ENCODE measurements at regions not wholly inside any gene's neighbourhood (a gene's known extent, or its start where the extent isn't known, plus 50 kb on each side); places are given as distances from the start of the nearest gene placed in this dataset.
"Not testable (repeated sequence)": the region's sequence is repeated elsewhere in the genome, so short reads cannot be mapped to it uniquely, and the experiment has no call there.

DNA sequence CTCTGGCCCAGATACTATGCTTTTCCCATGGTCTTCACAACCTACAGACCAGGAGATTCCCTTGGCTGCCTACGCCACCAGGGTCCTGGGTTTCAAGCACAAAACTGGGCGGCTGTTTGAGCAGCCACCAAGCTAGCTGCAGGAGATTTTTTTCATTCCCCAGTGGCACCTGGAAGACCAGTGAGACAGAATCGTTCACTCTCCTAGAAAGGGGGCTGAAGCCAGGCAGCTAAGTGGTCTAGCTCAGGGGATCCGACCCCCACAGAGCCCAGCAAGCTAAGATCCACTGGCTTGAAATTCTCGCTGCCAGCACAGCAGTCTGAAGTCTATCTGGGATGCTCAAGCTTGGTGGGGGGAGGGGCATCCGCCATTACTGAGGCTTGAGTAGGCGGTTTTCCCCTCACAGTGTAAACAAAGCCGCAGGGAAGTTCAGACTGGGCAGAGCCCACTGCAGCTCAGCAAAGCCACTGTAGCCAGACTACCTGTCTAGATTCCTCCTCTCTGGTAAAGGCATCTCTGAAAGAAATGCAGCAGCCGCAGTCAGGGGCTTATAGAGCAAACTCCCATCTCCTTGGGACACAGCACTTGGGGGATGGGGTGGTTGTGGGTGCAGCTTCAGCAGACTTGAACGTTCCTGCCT lies 168.7 kb upstream of the ADAMTSL1 start:
- H4K20me1 ChIP-seq (ENCODE audit: control insufficient read depth, insufficient read depth); H3K27ac ChIP-seq (ENCODE audit: control insufficient read depth, insufficient read depth); H3K9me3 ChIP-seq (replicated peaks; ENCODE audit: control insufficient read depth, insufficient read depth, low read length); H3K79me2 ChIP-seq (ENCODE audit: control insufficient read depth, insufficient read depth, low read length); H3K4me2 ChIP-seq (ENCODE audit: control insufficient read depth, insufficient read depth); H3K4me3 ChIP-seq; RAD21 ChIA-PET (ENCODE audit: unreplicated experiment); H2AFZ ChIP-seq (ENCODE audit: control insufficient read depth, low read depth, low read length); H3K36me3 ChIP-seq (ENCODE audit: control insufficient read depth in 2 of 2, insufficient read depth in 2 of 2, low read length in 1 of 2); H3K4me1 ChIP-seq (ENCODE audit: control insufficient read depth, insufficient read depth, low read length); in situ Hi-C loops (cut with MboI); ATAC-seq; H3K27me3 ChIP-seq (replicated peaks in 1 of 2; ENCODE audit: control insufficient read depth in 2 of 2, insufficient read depth in 2 of 2, low read length in 1 of 2); intact Hi-C loops (cut with micrococcal nuclease; ENCODE audit: unreplicated experiment); SMC1A ChIA-PET (ENCODE audit: uncharacterized antibody, unreplicated experiment); DNase-seq (ENCODE audit: low read depth, low spot score); FAIRE-seq; H3K9ac ChIP-seq (ENCODE audit: control insufficient read depth, insufficient read depth, low read length); POLR2A ChIA-PET; BruUV-seq (replicated peaks): not testable (repeated sequence)
- WGBS (ENCODE audit: insufficient coverage, insufficient replicate concordance, low lambda C conversion rate, missing lambda C conversion rate), result 11% methylated on average over 10 of the region's 10 CpGs
- CTCF ChIA-PET, result interaction anchor here (0.6 kb wide), 1 partner anchor 304 kb away, joined by 3 read pairs; no protein-coding TSS in a partner anchor

DNA sequence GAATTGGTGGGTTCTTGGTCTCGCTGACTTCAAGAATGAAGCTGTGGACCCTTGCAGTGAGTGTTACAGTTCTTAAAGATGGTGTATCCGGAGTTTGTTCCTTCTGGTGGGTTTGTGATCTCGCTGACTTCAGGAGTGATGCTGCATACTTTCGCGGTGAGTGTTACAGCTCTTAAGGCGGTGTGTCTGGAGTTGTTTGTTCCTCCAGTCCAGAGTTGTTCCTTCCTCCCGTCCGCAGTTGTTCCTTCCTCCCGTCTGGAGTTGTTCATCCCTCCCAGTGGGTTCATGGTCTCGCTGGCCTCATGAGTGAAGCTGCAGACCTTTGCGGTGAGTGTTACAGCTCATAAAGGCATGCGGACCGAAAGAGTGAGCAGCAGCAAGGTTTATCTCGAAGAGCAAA lies 159.6 kb upstream of the ADAMTSL1 start:
- Histone ChIP-seq H3K36me3 (ENCODE audit: control insufficient read depth in 2 of 2, insufficient read depth in 2 of 2, low read length in 1 of 2) (no peaks in the 10 kb centered on the region), H3K4me2 (ENCODE audit: control insufficient read depth, insufficient read depth) (no peak overlapping the region), H3K27ac (ENCODE audit: control insufficient read depth, insufficient read depth) (no peak overlapping the region), H3K27me3 (replicated peaks in 1 of 2; ENCODE audit: control insufficient read depth in 2 of 2, insufficient read depth in 2 of 2, low read length in 1 of 2) (no peaks in the 10 kb centered on the region), H3K4me3 (no peak overlapping the region), H2AFZ (ENCODE audit: control insufficient read depth, low read depth, low read length) (no peak overlapping the region), H4K20me1 (ENCODE audit: control insufficient read depth, insufficient read depth) (no peaks in the 10 kb centered on the region), H3K9ac (ENCODE audit: control insufficient read depth, insufficient read depth, low read length) (no peak overlapping the region), H3K4me1 (ENCODE audit: control insufficient read depth, insufficient read depth, low read length) (no peaks in the 10 kb centered on the region), H3K79me2 (ENCODE audit: control insufficient read depth, insufficient read depth, low read length) (no peaks in the 10 kb centered on the region), H3K9me3 (replicated peaks; ENCODE audit: control insufficient read depth, insufficient read depth, low read length) (no peaks in the 10 kb centered on the region)
- SMC1A ChIA-PET (ENCODE audit: uncharacterized antibody, unreplicated experiment), result no interaction called here
- POLR2A ChIA-PET, result no interaction called here
- FAIRE-seq (no peak), DNase-seq (ENCODE audit: low read depth, low spot score) (no peak), ATAC-seq (no peak)
- WGBS (ENCODE audit: insufficient coverage, insufficient replicate concordance, low lambda C conversion rate, missing lambda C conversion rate), result 43% methylated on average over 14 of the region's 14 CpGs
- CTCF ChIA-PET, result no interaction called here
- in situ Hi-C loops (cut with MboI) (no loop called here), intact Hi-C loops (cut with micrococcal nuclease; ENCODE audit: unreplicated experiment) (no loop called here)
- BruUV-seq (replicated peaks), result no TSS peak
- RAD21 ChIA-PET (ENCODE audit: unreplicated experiment), result no interaction called here
- TF ChIP-seq SIX5 (IDR thresholded peaks at IDR 0.05; ENCODE audit: low read depth, low read length, severe bottlenecking) (no peak), EGR1 (IDR thresholded peaks at IDR 0.05; ENCODE audit: borderline replicate concordance in 1 of 2, low read depth in 2 of 2, low read length in 2 of 2) (no peak), SMAD1 (IDR thresholded peaks at IDR 0.05; ENCODE audit: low read depth, partially characterized antibody) (no peak), BCL11A (IDR thresholded peaks at IDR 0.05; ENCODE audit: low read depth, low read length) (no peak), RFX5 (IDR thresholded peaks at IDR 0.05; ENCODE audit: low read depth, low read length) (no peak), MEF2A (IDR thresholded peaks at IDR 0.05; ENCODE audit: insufficient read depth, low read depth, low read length) (no peak), PAX5 (IDR thresholded peaks at IDR 0.05; ENCODE audit: borderline replicate concordance, low read depth, low read length) (no peak), YY1 (IDR thresholded peaks at IDR 0.05; ENCODE audit: low read depth, low read length) (no peak), IRF4 (IDR thresholded peaks at IDR 0.05; ENCODE audit: low read depth, low read length) (no peak)
- TF ChIP-seq, protein P1, sequence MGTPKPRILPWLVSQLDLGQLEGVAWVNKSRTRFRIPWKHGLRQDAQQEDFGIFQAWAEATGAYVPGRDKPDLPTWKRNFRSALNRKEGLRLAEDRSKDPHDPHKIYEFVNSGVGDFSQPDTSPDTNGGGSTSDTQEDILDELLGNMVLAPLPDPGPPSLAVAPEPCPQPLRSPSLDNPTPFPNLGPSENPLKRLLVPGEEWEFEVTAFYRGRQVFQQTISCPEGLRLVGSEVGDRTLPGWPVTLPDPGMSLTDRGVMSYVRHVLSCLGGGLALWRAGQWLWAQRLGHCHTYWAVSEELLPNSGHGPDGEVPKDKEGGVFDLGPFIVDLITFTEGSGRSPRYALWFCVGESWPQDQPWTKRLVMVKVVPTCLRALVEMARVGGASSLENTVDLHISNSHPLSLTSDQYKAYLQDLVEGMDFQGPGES (IDR thresholded peaks at IDR 0.05), result no peak
- TF ChIP-seq, protein P2, sequence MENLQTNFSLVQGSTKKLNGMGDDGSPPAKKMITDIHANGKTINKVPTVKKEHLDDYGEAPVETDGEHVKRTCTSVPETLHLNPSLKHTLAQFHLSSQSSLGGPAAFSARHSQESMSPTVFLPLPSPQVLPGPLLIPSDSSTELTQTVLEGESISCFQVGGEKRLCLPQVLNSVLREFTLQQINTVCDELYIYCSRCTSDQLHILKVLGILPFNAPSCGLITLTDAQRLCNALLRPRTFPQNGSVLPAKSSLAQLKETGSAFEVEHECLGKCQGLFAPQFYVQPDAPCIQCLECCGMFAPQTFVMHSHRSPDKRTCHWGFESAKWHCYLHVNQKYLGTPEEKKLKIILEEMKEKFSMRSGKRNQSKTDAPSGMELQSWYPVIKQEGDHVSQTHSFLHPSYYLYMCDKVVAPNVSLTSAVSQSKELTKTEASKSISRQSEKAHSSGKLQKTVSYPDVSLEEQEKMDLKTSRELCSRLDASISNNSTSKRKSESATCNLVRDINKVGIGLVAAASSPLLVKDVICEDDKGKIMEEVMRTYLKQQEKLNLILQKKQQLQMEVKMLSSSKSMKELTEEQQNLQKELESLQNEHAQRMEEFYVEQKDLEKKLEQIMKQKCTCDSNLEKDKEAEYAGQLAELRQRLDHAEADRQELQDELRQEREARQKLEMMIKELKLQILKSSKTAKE (IDR thresholded peaks at IDR 0.05; ENCODE audit: low read depth, poor library complexity, severe bottlenecking), result no peak
- TF ChIP-seq, protein P3, sequence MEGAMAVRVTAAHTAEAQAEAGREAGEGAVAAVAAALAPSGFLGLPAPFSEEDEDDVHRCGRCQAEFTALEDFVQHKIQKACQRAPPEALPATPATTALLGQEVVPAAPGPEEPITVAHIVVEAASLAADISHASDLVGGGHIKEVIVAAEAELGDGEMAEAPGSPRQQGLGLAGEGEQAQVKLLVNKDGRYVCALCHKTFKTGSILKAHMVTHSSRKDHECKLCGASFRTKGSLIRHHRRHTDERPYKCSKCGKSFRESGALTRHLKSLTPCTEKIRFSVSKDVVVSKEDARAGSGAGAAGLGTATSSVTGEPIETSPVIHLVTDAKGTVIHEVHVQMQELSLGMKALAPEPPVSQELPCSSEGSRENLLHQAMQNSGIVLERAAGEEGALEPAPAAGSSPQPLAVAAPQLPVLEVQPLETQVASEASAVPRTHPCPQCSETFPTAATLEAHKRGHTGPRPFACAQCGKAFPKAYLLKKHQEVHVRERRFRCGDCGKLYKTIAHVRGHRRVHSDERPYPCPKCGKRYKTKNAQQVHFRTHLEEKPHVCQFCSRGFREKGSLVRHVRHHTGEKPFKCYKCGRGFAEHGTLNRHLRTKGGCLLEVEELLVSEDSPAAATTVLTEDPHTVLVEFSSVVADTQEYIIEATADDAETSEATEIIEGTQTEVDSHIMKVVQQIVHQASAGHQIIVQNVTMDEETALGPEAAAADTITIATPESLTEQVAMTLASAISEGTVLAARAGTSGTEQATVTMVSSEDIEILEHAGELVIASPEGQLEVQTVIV (IDR thresholded peaks at IDR 0.05; ENCODE audit: borderline replicate concordance, partially characterized antibody), result no peak
